Peyer's patch (tissue), 4 donors: ENCODE measurements at regions not wholly inside any gene's neighbourhood (a gene's known extent, or its start where the extent isn't known, plus 50 kb on each side); places are given as distances from the start of the nearest gene placed in this dataset.

Source experiments
- POLR2A ChIP-seq, 2 donors: fragments of 450-650 bp; IDR thresholded peaks; one replicate each; pipeline ENCODE4 v1.5.1; 2017; ENCODE audit warnings: antibody characterized with exemption in 2 of 2, mild to moderate bottlenecking in 2 of 2, moderate library complexity in 2 of 2
- TF ChIP-seq, protein P1 (sequence below), 6 experiments: fragments of 450-650 bp in 4 of 6; fragments of 200-600 bp in 2 of 6; sonication (generic) in 1 of 6; IDR thresholded peaks; one replicate each; pipeline ENCODE4 v1.5.1; 2017 to 2019; ENCODE audit warnings: antibody characterized with exemption in 6 of 6, mild to moderate bottlenecking in 3 of 6, moderate library complexity in 1 of 6

- TF ChIP-seq, protein P1, sequence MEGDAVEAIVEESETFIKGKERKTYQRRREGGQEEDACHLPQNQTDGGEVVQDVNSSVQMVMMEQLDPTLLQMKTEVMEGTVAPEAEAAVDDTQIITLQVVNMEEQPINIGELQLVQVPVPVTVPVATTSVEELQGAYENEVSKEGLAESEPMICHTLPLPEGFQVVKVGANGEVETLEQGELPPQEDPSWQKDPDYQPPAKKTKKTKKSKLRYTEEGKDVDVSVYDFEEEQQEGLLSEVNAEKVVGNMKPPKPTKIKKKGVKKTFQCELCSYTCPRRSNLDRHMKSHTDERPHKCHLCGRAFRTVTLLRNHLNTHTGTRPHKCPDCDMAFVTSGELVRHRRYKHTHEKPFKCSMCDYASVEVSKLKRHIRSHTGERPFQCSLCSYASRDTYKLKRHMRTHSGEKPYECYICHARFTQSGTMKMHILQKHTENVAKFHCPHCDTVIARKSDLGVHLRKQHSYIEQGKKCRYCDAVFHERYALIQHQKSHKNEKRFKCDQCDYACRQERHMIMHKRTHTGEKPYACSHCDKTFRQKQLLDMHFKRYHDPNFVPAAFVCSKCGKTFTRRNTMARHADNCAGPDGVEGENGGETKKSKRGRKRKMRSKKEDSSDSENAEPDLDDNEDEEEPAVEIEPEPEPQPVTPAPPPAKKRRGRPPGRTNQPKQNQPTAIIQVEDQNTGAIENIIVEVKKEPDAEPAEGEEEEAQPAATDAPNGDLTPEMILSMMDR (IDR thresholded peaks at IDR 0.05): no peak
- no peak for TF ChIP-seq POLR2A (IDR thresholded peaks at IDR 0.05)
These were observed 83.8 kb downstream of the AXIN2 start for GRCh38 chr17:65477600-65477999.
